Vagina (tissue), 2 donors: ENCODE measurements at regions not wholly inside any gene's neighbourhood (a gene's known extent, or its start where the extent isn't known, plus 50 kb on each side); places are given as distances from the start of the nearest gene placed in this dataset.

Experiments used
- DNase-seq, 2 donors: peaks; one replicate each; pipeline ENCODE4 v3.0.0-alpha.2; 2017; ENCODE audit errors: extremely low spot score in 2 of 2
- H3K27ac ChIP-seq: fragments of 200-600 bp; sonication (generic); one replicate; pipeline ENCODE4 v1.5.1; 2019
- H3K27me3 ChIP-seq: fragments of 200-600 bp; sonication (generic); one replicate; pipeline ENCODE4 v1.5.1; 2019
- H3K36me3 ChIP-seq, 2 donors: fragments of 200-600 bp; sonication (generic); one replicate each; pipeline ENCODE4 v1.5.1; 2017 to 2019
- H3K4me1 ChIP-seq: fragments of 200-600 bp; sonication (generic); one replicate; pipeline ENCODE4 v1.5.1; 2019
- H3K4me3 ChIP-seq, 2 donors: fragments of 200-600 bp; sonication (generic); 1 replicate in 1 of 2; 2 replicates in 1 of 2; pipeline ENCODE4 v1.5.1; 2016 to 2019
- H3K9me3 ChIP-seq: fragments of 200-600 bp; sonication (generic); one replicate; pipeline ENCODE4 v1.5.1; 2019
- CTCF ChIP-seq, 3 experiments: fragments of 450-650 bp in 2 of 3; fragments of 200-600 bp in 1 of 3; sonication (generic) in 1 of 3; IDR thresholded peaks; one replicate each; pipeline ENCODE4 v1.5.1; 2017 to 2019; ENCODE audit warnings: antibody characterized with exemption in 3 of 3, mild to moderate bottlenecking in 2 of 3, moderate library complexity in 2 of 3
- POLR2A ChIP-seq, 2 donors: fragments of 450-650 bp; IDR thresholded peaks; one replicate each; pipeline ENCODE4 v1.6.1; 2017; ENCODE audit warnings: antibody characterized with exemption in 2 of 2, mild to moderate bottlenecking in 2 of 2, moderate library complexity in 2 of 2
- POLR2AphosphoS5 ChIP-seq, 2 donors: sonication (generic); formaldehyde crosslinking; IDR thresholded peaks; one replicate each; pipeline ENCODE4 v1.9.0; 2017; ENCODE audit warnings: antibody characterized with exemption in 2 of 2, mild to moderate bottlenecking in 2 of 2, low read depth in 1 of 2; ENCODE audit not compliant: insufficient read depth in 1 of 2
- intact Hi-C: fragments of 100-400 bp; cut with DNase I; formaldehyde crosslinking; loops from one replicate; pipeline ENCODE4 v1.15.1; 2023

- intact Hi-C loops = no loop called here
- H3K9me3 ChIP-seq = no peaks in the 10 kb centered on the region
- no peaks in the 10 kb centered on the region for H3K4me1 ChIP-seq
- TF ChIP-seq POLR2AphosphoS5 (IDR thresholded peaks at IDR 0.05; ENCODE audit: insufficient read depth in 1 of 2, low read depth in 1 of 2) (no peak), POLR2A (IDR thresholded peaks at IDR 0.05) (no peak), CTCF (IDR thresholded peaks at IDR 0.05) (no peak)
- H3K4me3 ChIP-seq = no peak overlapping the region
- H3K27me3 ChIP-seq = no peaks in the 10 kb centered on the region
- no peak overlapping the region for H3K27ac ChIP-seq
- no peaks in the 10 kb centered on the region for H3K36me3 ChIP-seq
- DNase-seq = no peak
These were observed 174.1 kb downstream of the PIK3R1 start for GRCh38 chr5:68389618-68390017.

GRCh38 chr5:68392617-68393016, 177.1 kb downstream of the PIK3R1 start:
- no peaks in the 10 kb centered on the region for H3K9me3 ChIP-seq
- intact Hi-C loops = no loop called here
- TF ChIP-seq POLR2AphosphoS5 (IDR thresholded peaks at IDR 0.05; ENCODE audit: insufficient read depth in 1 of 2, low read depth in 1 of 2) (no peak), CTCF (IDR thresholded peaks at IDR 0.05) (no peak)
- no peaks in the 10 kb centered on the region for H3K36me3 ChIP-seq
- H3K27me3 ChIP-seq = no peaks in the 10 kb centered on the region
- no peak for DNase-seq
- H3K4me3 ChIP-seq = no peak overlapping the region
- no peaks in the 10 kb centered on the region for H3K4me1 ChIP-seq
- H3K27ac ChIP-seq = no peak overlapping the region

- no peak overlapping the region for H3K27ac ChIP-seq
These were observed 179.7 kb downstream of the PIK3R1 start for GRCh38 chr5:68395302-68395701.

DNA sequence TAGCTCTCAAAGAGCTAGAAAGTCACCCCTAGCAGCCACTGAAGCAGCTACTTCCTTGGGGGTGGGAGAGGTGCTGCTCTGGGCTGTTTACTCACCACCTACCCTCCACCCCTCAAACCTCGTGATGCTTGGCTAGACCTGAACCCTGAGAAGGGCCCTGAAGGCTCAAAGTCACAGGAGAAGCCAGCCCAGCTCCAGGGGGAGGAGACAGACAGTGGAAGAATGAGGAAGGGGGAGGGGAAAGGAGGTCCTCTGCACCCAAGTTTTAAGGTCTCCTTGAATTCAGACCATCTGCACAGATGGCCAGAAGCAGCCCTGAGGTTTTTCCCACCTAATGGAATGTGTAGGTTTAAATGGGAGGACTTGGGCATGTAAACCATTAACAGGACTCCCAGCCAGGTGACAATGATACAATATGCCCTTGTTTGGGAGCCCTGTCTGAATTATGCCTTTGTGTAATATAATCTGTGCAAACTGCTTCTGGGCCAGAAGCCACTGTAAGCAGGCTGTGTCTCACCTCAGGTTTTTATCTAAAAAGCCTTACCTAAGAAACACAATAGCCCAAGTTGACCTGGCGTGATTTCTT, 180.5 kb downstream of the PIK3R1 start:
- no peak overlapping the region for H3K4me3 ChIP-seq
- no peak for TF ChIP-seq POLR2AphosphoS5 (IDR thresholded peaks at IDR 0.05; ENCODE audit: insufficient read depth in 1 of 2, low read depth in 1 of 2)
- no peak for TF ChIP-seq POLR2A (IDR thresholded peaks at IDR 0.05)
- TF ChIP-seq CTCF (IDR thresholded peaks at IDR 0.05) = no peak
- intact Hi-C loops = no loop called here
- H3K36me3 ChIP-seq = no peaks in the 10 kb centered on the region
- no peak for DNase-seq
- no peaks in the 10 kb centered on the region for H3K27me3 ChIP-seq
- no peaks in the 10 kb centered on the region for H3K9me3 ChIP-seq
- H3K4me1 ChIP-seq = no peaks in the 10 kb centered on the region
- H3K27ac ChIP-seq = no peak overlapping the region

More at GRCh38 chr5:68395302-68395701, 179.7 kb downstream of the PIK3R1 start:
- intact Hi-C loops = no loop called here
- Histone ChIP-seq H3K4me3 (no peak overlapping the region), H3K36me3 (no peaks in the 10 kb centered on the region), H3K27me3 (no peaks in the 10 kb centered on the region), H3K9me3 (no peaks in the 10 kb centered on the region), H3K4me1 (no peaks in the 10 kb centered on the region)
- no peak for DNase-seq
- no peak for TF ChIP-seq CTCF (IDR thresholded peaks at IDR 0.05)
- TF ChIP-seq POLR2AphosphoS5 (IDR thresholded peaks at IDR 0.05; ENCODE audit: insufficient read depth in 1 of 2, low read depth in 1 of 2) = no peak
- TF ChIP-seq POLR2A (IDR thresholded peaks at IDR 0.05) = no peak

- intact Hi-C loops = no loop called here
- DNase-seq = no peak
- Histone ChIP-seq H3K36me3 (no peaks in the 10 kb centered on the region), H3K27me3 (no peaks in the 10 kb centered on the region), H3K4me3 (no peak overlapping the region), H3K27ac (no peak overlapping the region), H3K4me1 (no peaks in the 10 kb centered on the region), H3K9me3 (no peaks in the 10 kb centered on the region)
- TF ChIP-seq POLR2A (IDR thresholded peaks at IDR 0.05) = no peak
- TF ChIP-seq CTCF (IDR thresholded peaks at IDR 0.05) = no peak
- no peak for TF ChIP-seq POLR2AphosphoS5 (IDR thresholded peaks at IDR 0.05; ENCODE audit: insufficient read depth in 1 of 2, low read depth in 1 of 2)
These were observed 181.2 kb downstream of the PIK3R1 start for GRCh38 chr5:68396722-68397121.
